ENCODE measurements at regions not wholly inside any gene's neighbourhood (a gene's known extent, or its start where the extent isn't known, plus 50 kb on each side); places are given as distances from the start of the nearest gene placed in this dataset.

GRCh38 chr21:39004634-39005501 lies 178.4 kb downstream of the PSMG1 start:
- Mint-ChIP-seq H3K4me1 (ENCODE audit: low read depth) (peaks cover 7% of the 10 kb centered on the region), H3K27ac (no peak overlapping the region), H3K4me3 (ENCODE audit: low read depth) (no peak overlapping the region), H3K9me3 (ENCODE audit: low read depth) (no peaks in the 10 kb centered on the region), H3K36me3 (ENCODE audit: insufficient read depth) (no peaks in the 10 kb centered on the region), H3K27me3 (peaks cover 3% of the 10 kb centered on the region)
- no peak for TF ChIP-seq CTCF (IDR thresholded peaks at IDR 0.05; ENCODE audit: unreplicated experiment)
- DNase-seq (ENCODE audit: low spot score, unreplicated experiment) = no peak

GRCh38 chr21:39003982-39004633 lies 179.1 kb downstream of the PSMG1 start:
- DNase-seq (ENCODE audit: low spot score, unreplicated experiment) = no peak
- peaks cover 7% of the 10 kb centered on the region for H3K4me1 Mint-ChIP-seq (ENCODE audit: low read depth)
- TF ChIP-seq CTCF (IDR thresholded peaks at IDR 0.05; ENCODE audit: unreplicated experiment) = no peak

GRCh38 chr21:39001341-39001740 lies 181.9 kb downstream of the PSMG1 start:
- H3K9me3 Mint-ChIP-seq (ENCODE audit: low read depth) = no peaks in the 10 kb centered on the region
- H3K4me3 Mint-ChIP-seq (ENCODE audit: low read depth) = no peak overlapping the region
- peak overlapping the region; percentile 9 for H3K27ac Mint-ChIP-seq
- no peaks in the 10 kb centered on the region for H3K36me3 Mint-ChIP-seq (ENCODE audit: insufficient read depth)
- H3K27me3 Mint-ChIP-seq = peaks cover 3% of the 10 kb centered on the region
- H3K4me1 Mint-ChIP-seq (ENCODE audit: low read depth) = peaks cover 2% of the 10 kb centered on the region
- no peak for TF ChIP-seq CTCF (IDR thresholded peaks at IDR 0.05; ENCODE audit: unreplicated experiment)
- DNase-seq (ENCODE audit: low spot score, unreplicated experiment) = no peak

More at GRCh38 chr21:39003982-39004633, 179.1 kb downstream of the PSMG1 start:
- no peaks in the 10 kb centered on the region for H3K36me3 Mint-ChIP-seq (ENCODE audit: insufficient read depth)
- no peaks in the 10 kb centered on the region for H3K9me3 Mint-ChIP-seq (ENCODE audit: low read depth)
- H3K27me3 Mint-ChIP-seq = peaks cover 3% of the 10 kb centered on the region
- H3K4me3 Mint-ChIP-seq (ENCODE audit: low read depth) = no peak overlapping the region
- H3K27ac Mint-ChIP-seq = no peak overlapping the region

- no peak overlapping the region for H3K27ac Mint-ChIP-seq
- H3K36me3 Mint-ChIP-seq (ENCODE audit: insufficient read depth) = no peaks in the 10 kb centered on the region
Measured at GRCh38 chr21:39000496-39000895, 182.8 kb downstream of the PSMG1 start.

More at GRCh38 chr21:39000496-39000895, 182.8 kb downstream of the PSMG1 start:
- Mint-ChIP-seq H3K9me3 (ENCODE audit: low read depth) (no peaks in the 10 kb centered on the region), H3K4me3 (ENCODE audit: low read depth) (no peak overlapping the region), H3K27me3 (peaks cover 10% of the 10 kb centered on the region), H3K4me1 (ENCODE audit: low read depth) (peaks cover 4% of the 10 kb centered on the region)
- no peak for DNase-seq (ENCODE audit: low spot score, unreplicated experiment)
- TF ChIP-seq CTCF (IDR thresholded peaks at IDR 0.05; ENCODE audit: unreplicated experiment) = no peak

Measured in progenitor cell of endocrine pancreas (in vitro differentiated cells).